ENCODE measurements at regions not wholly inside any gene's neighbourhood (a gene's known extent, or its start where the extent isn't known, plus 50 kb on each side); places are given as distances from the start of the nearest gene placed in this dataset.

GRCh38 chr5:97570242-97570641 lies 387.2 kb upstream of the RIOK2 start:
- peaks cover 0 to 10% (median 3%) of the 10 kb centered on the region in 4 donors for H3K9me3 ChIP-seq (ENCODE audit: control insufficient read depth in 4 of 4, low read length in 3 of 4)
- H3K27me3 ChIP-seq (ENCODE audit: control insufficient read depth in 4 of 4, insufficient read depth in 4 of 4, low read length in 3 of 4), result no peaks in the 10 kb centered on the region
- H3K36me3 ChIP-seq (ENCODE audit: control insufficient read depth in 4 of 4, insufficient read depth in 3 of 4, low read depth in 1 of 4, low read length in 3 of 4), result no peaks in the 10 kb centered on the region
- H3K4me3 ChIP-seq (ENCODE audit: low read depth in 1 of 3, low read length in 3 of 3), result no peak overlapping the region
- no peak overlapping the region for H3K9ac ChIP-seq (ENCODE audit: low read depth in 1 of 2, low read length in 2 of 2)
- DNase-seq (ENCODE audit: low spot score), result no peak
- WGBS, result 79% methylated on average over 1 of the region's 1 CpG
- TF ChIP-seq GABPA (IDR thresholded peaks at IDR 0.05 in 1 of 2, conservative IDR thresholded peaks at IDR 0.05 in 1 of 2) (no peak), FOXA2 (IDR thresholded peaks at IDR 0.05) (no peak), JUND (IDR thresholded peaks at IDR 0.05) (no peak), HNF4G (IDR thresholded peaks at IDR 0.05) (no peak), MAX (IDR thresholded peaks at IDR 0.05) (no peak), REST (IDR thresholded peaks at IDR 0.05) (no peak), EGR1 (IDR thresholded peaks at IDR 0.05; ENCODE audit: low read depth in 2 of 2) (no peak), RAD21 (IDR thresholded peaks at IDR 0.05) (no peak)
- TF ChIP-seq, protein P1, sequence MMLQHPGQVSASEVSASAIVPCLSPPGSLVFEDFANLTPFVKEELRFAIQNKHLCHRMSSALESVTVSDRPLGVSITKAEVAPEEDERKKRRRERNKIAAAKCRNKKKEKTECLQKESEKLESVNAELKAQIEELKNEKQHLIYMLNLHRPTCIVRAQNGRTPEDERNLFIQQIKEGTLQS (IDR thresholded peaks at IDR 0.05), result no peak
- H3K4me1 ChIP-seq (ENCODE audit: control insufficient read depth in 4 of 4, insufficient read depth in 4 of 4, low read length in 3 of 4), result no peaks in the 10 kb centered on the region
- H3K27ac ChIP-seq (ENCODE audit: low read depth in 1 of 2, low read length in 2 of 2), result no peak overlapping the region

DNA sequence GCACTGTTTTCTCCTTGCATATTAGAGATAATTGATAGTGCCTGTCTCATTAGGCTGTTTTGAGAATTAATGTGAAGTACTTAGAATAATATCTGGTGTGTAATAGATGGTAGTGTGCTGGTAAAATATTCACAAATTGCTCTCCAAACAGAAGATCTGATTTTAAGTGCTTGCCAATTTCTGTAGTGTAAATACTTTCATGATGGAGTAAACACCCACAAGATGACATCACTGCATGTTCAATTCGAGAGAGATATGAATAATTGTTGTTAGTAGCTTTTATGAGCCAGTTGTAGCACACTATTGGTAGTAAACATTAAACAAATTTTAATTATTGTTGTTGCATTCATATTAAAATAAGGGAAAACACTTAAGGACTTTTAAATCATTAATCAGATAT lies 392.3 kb upstream of the RIOK2 start:
- TF ChIP-seq RXRA (IDR thresholded peaks at IDR 0.05) (no peak), HNF4G (IDR thresholded peaks at IDR 0.05) (no peak), TAF1 (conservative IDR thresholded peaks at IDR 0.05) (no peak), GABPA (IDR thresholded peaks at IDR 0.05 in 1 of 2, conservative IDR thresholded peaks at IDR 0.05 in 1 of 2) (no peak), MAX (IDR thresholded peaks at IDR 0.05) (no peak), CTCF (IDR thresholded peaks at IDR 0.05; ENCODE audit: low read depth, low read length, missing input control) (no peak), REST (IDR thresholded peaks at IDR 0.05) (no peak), JUND (IDR thresholded peaks at IDR 0.05) (no peak), HNF4A (conservative IDR thresholded peaks at IDR 0.05) (no peak), YY1 (IDR thresholded peaks at IDR 0.05) (no peak), FOXA1 (IDR thresholded peaks at IDR 0.05) (no peak), NR2F2 (IDR thresholded peaks at IDR 0.05) (no peak), FOXA2 (IDR thresholded peaks at IDR 0.05) (no peak), EGR1 (IDR thresholded peaks at IDR 0.05; ENCODE audit: low read depth in 2 of 2) (no peak), SP1 (IDR thresholded peaks at IDR 0.05) (no peak)
- TF ChIP-seq, protein P1 (IDR thresholded peaks at IDR 0.05), result no peak
- TF ChIP-seq, protein P2, sequence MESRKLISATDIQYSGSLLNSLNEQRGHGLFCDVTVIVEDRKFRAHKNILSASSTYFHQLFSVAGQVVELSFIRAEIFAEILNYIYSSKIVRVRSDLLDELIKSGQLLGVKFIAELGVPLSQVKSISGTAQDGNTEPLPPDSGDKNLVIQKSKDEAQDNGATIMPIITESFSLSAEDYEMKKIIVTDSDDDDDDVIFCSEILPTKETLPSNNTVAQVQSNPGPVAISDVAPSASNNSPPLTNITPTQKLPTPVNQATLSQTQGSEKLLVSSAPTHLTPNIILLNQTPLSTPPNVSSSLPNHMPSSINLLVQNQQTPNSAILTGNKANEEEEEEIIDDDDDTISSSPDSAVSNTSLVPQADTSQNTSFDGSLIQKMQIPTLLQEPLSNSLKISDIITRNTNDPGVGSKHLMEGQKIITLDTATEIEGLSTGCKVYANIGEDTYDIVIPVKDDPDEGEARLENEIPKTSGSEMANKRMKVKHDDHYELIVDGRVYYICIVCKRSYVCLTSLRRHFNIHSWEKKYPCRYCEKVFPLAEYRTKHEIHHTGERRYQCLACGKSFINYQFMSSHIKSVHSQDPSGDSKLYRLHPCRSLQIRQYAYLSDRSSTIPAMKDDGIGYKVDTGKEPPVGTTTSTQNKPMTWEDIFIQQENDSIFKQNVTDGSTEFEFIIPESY (IDR thresholded peaks at IDR 0.05), result no peak
- H3K27ac ChIP-seq (ENCODE audit: low read depth in 1 of 2, low read length in 2 of 2), result no peak overlapping the region
- H3K9me3 ChIP-seq (ENCODE audit: control insufficient read depth in 4 of 4, low read length in 3 of 4), result peaks cover 0 to 2% (median 0%) of the 10 kb centered on the region in 4 donors
- no peak overlapping the region for H3K9ac ChIP-seq (ENCODE audit: low read depth in 1 of 2, low read length in 2 of 2)
- DNase-seq (ENCODE audit: low spot score), result no peak
- no peak overlapping the region for H3K4me3 ChIP-seq (ENCODE audit: low read depth in 1 of 3, low read length in 3 of 3)
- no peaks in the 10 kb centered on the region for H3K36me3 ChIP-seq (ENCODE audit: control insufficient read depth in 4 of 4, insufficient read depth in 3 of 4, low read depth in 1 of 4, low read length in 3 of 4)
- no peaks in the 10 kb centered on the region for H3K27me3 ChIP-seq (ENCODE audit: control insufficient read depth in 4 of 4, insufficient read depth in 4 of 4, low read length in 3 of 4)
- H3K4me1 ChIP-seq (ENCODE audit: control insufficient read depth in 4 of 4, insufficient read depth in 4 of 4, low read length in 3 of 4), result no peaks in the 10 kb centered on the region
- WGBS, result 46% methylated on average over 1 of the region's 1 CpG

Measured in liver (tissue), 8 donors.